H1 (cell line): ENCODE measurements at regions not wholly inside any gene's neighbourhood (a gene's known extent, or its start where the extent isn't known, plus 50 kb on each side); places are given as distances from the start of the nearest gene placed in this dataset.

Experiments used
- CTCF ChIA-PET: fragments of 300-600 bp; sonication (Branson Sonifier 250); formaldehyde crosslinking; loops from one replicate; lab custom pipeline; 2021; ENCODE audit not compliant: partially characterized antibody; lab: Charles Lee
- POLR2A ChIA-PET: fragments of 300-600 bp; sonication (Branson Sonifier 250); formaldehyde crosslinking; loops from one replicate; lab custom pipeline; 2021; ENCODE audit warnings: inconsistent platforms; ENCODE audit not compliant: partially characterized antibody; lab: Charles Lee
- DNase-seq, 2 experiments: peaks; one replicate each; pipeline versions ENCODE4 v3.0.0 to v3.0.0-alpha.2; 2010 to 2022; ENCODE audit warnings: low spot score in 2 of 2, low read depth in 1 of 2, mixed read lengths in 1 of 2
- FAIRE-seq: peaks from 2 replicates; lab custom pipeline; 2011; peaks lifted over from hg19 to GRCh38; lab: Jason Lieb, UNC
- H2AFZ ChIP-seq: 2 replicates; pipeline ENCODE4 v1.8.1; 2012; ENCODE audit warnings: low read length, inconsistent platforms
- H2AK5ac ChIP-seq: 2 replicates; pipeline ENCODE4 v1.6.1; 2013; ENCODE audit warnings: low read depth, low read length
- H2BK120ac ChIP-seq: replicated peaks from 2 replicates; pipeline ENCODE3; 2013; ENCODE audit warnings: low read depth, low read length, inconsistent platforms
- H2BK12ac ChIP-seq: 2 replicates; pipeline ENCODE4 v1.6.1; 2013; ENCODE audit warnings: low read depth, low read length
- H2BK15ac ChIP-seq: 2 replicates; pipeline ENCODE4 v1.6.1; 2013; ENCODE audit warnings: low read length
- H2BK20ac ChIP-seq: 2 replicates; pipeline ENCODE4 v1.6.1; 2013; ENCODE audit warnings: low read length
- H2BK5ac ChIP-seq: 2 replicates; pipeline ENCODE4 v1.6.1; 2013; ENCODE audit warnings: low read depth, low read length
- H3K14ac ChIP-seq: 2 replicates; pipeline ENCODE4 v1.6.1; 2013; ENCODE audit warnings: inconsistent platforms; ENCODE audit not compliant: insufficient read length
- H3K18ac ChIP-seq: 2 replicates; pipeline ENCODE4 v1.6.1; 2013; ENCODE audit warnings: low read length; ENCODE audit errors: extremely low read depth
- H3K23ac ChIP-seq: 2 replicates; pipeline ENCODE4 v1.6.1; 2013; ENCODE audit warnings: inconsistent platforms; ENCODE audit not compliant: insufficient read length
- H3K23me2 ChIP-seq: 2 replicates; pipeline ENCODE4 v1.6.1; 2013; ENCODE audit warnings: low read depth, low read length
- H3K27ac ChIP-seq: 2 replicates; pipeline ENCODE4 v1.6.1; 2011; ENCODE audit warnings: low read depth, low read length, inconsistent platforms
- H3K27me3 ChIP-seq, 4 experiments: replicated peaks in 1 of 4; 1 replicate in 1 of 4; 2 replicates in 3 of 4; pipeline versions ENCODE4 v1.6.1 to v1.8.1; 2011 to 2013; ENCODE audit warnings: low read length in 3 of 4, mild to moderate bottlenecking in 3 of 4, inconsistent platforms in 2 of 4, mixed read lengths in 2 of 4, moderate library complexity in 1 of 4; ENCODE audit not compliant: control insufficient read depth in 3 of 4, insufficient read depth in 3 of 4; ENCODE audit errors: extremely low read depth in 1 of 4
- H3K36me3 ChIP-seq, 4 experiments: 2 replicates each; pipeline versions ENCODE4 v1.6.1 to v1.8.1; 2011 to 2013; ENCODE audit warnings: mild to moderate bottlenecking in 4 of 4, low read length in 3 of 4, moderate library complexity in 2 of 4, control low read depth in 1 of 4, inconsistent platforms in 1 of 4; ENCODE audit not compliant: insufficient read depth in 4 of 4, control insufficient read depth in 2 of 4
- H3K4ac ChIP-seq: replicated peaks from 2 replicates; pipeline ENCODE3; 2013; ENCODE audit warnings: low read length, low read depth, mixed read lengths, inconsistent platforms; ENCODE audit not compliant: insufficient read length
- H3K4me1 ChIP-seq, 4 experiments: replicated peaks in 1 of 4; 1 replicate in 1 of 4; 2 replicates in 3 of 4; pipeline versions ENCODE4 v1.6.1 to v1.8.1; 2011 to 2013; ENCODE audit warnings: low read length in 3 of 4, inconsistent platforms in 2 of 4, mixed read lengths in 1 of 4; ENCODE audit not compliant: insufficient read depth in 4 of 4, control insufficient read depth in 3 of 4
- H3K4me2 ChIP-seq, 2 experiments: 2 replicates each; pipeline versions ENCODE4 v1.6.1 to v1.8.1; 2011 to 2013; ENCODE audit warnings: low read depth in 2 of 2, low read length in 2 of 2, control low read depth in 1 of 2, inconsistent platforms in 1 of 2, mild to moderate bottlenecking in 1 of 2; ENCODE audit not compliant: insufficient read depth in 1 of 2
- H3K4me3 ChIP-seq, 4 experiments: fragments of 200-600, 300-600 bp in 1 of 4; sonication (generic), shearing (Covaris generic), sonication (Bioruptor Twin) in 1 of 4; 2 replicates each; pipeline versions ENCODE4 v1.5.1 to v1.8.1; 2011 to 2016; ENCODE audit warnings: low read length in 4 of 4, low read depth in 3 of 4, control low read depth in 2 of 4, inconsistent platforms in 2 of 4, mild to moderate bottlenecking in 2 of 4, mixed read lengths in 1 of 4, moderate library complexity in 1 of 4; ENCODE audit not compliant: insufficient read depth in 2 of 4; ENCODE audit errors: extremely low read depth in 1 of 4
- H3K56ac ChIP-seq: replicated peaks from 2 replicates; pipeline ENCODE3; 2013; ENCODE audit warnings: low read depth, mild to moderate bottlenecking, mixed read lengths, low read length, inconsistent platforms; ENCODE audit not compliant: insufficient read length
- H3K79me1 ChIP-seq: 2 replicates; pipeline ENCODE4 v1.6.1; 2013; ENCODE audit warnings: low read depth, low read length, control low read depth
- H3K79me2 ChIP-seq, 2 experiments: 2 replicates each; pipeline versions ENCODE4 v1.6.1 to v1.8.1; 2012 to 2013; ENCODE audit warnings: low read length in 2 of 2, mild to moderate bottlenecking in 2 of 2, inconsistent platforms in 1 of 2; ENCODE audit not compliant: insufficient read depth in 2 of 2, control insufficient read depth in 1 of 2
- H3K9ac ChIP-seq, 4 experiments: replicated peaks in 1 of 4; 1 replicate in 1 of 4; 2 replicates in 3 of 4; pipeline versions ENCODE4 v1.6.1 to v1.8.1; 2011 to 2013; ENCODE audit warnings: low read depth in 3 of 4, low read length in 3 of 4, control low read depth in 2 of 4, mild to moderate bottlenecking in 2 of 4, moderate library complexity in 2 of 4, inconsistent platforms in 1 of 4; ENCODE audit errors: extremely low read depth in 1 of 4
- H3K9me3 ChIP-seq, 2 experiments: 2 replicates each; pipeline versions ENCODE4 v1.6.1 to v1.8.1; 2012 to 2013; ENCODE audit warnings: mild to moderate bottlenecking in 2 of 2, moderate library complexity in 2 of 2, control low read depth in 1 of 2, inconsistent platforms in 1 of 2, low read depth in 1 of 2, low read length in 1 of 2, mixed read lengths in 1 of 2; ENCODE audit not compliant: insufficient read depth in 2 of 2
- H4K20me1 ChIP-seq, 2 experiments: replicated peaks in 1 of 2; 2 replicates each; pipeline versions ENCODE3 to v1.8.1; 2011 to 2013; ENCODE audit warnings: inconsistent platforms in 2 of 2, low read length in 2 of 2, mild to moderate bottlenecking in 1 of 2; ENCODE audit not compliant: insufficient read depth in 2 of 2, control insufficient read depth in 1 of 2
- H4K5ac ChIP-seq: 2 replicates; pipeline ENCODE4 v1.6.1; 2013; ENCODE audit warnings: low read length, low read depth, mixed read lengths, inconsistent platforms; ENCODE audit not compliant: insufficient read length
- H4K8ac ChIP-seq: 2 replicates; pipeline ENCODE4 v1.8.0; 2013; ENCODE audit warnings: mild to moderate bottlenecking, moderate library complexity, low read length, inconsistent platforms; ENCODE audit not compliant: insufficient read depth; ENCODE audit errors: extremely low read depth
- H4K91ac ChIP-seq: replicated peaks from 2 replicates; pipeline ENCODE3; 2013; ENCODE audit warnings: low read length, mixed read lengths, inconsistent platforms; ENCODE audit not compliant: insufficient read length
- BCL11A ChIP-seq, 2 experiments: IDR thresholded peaks; one replicate each; pipeline ENCODE4 v1.6.1; 2011; ENCODE audit warnings: low read depth in 2 of 2, low read length in 2 of 2, mild to moderate bottlenecking in 2 of 2
- CEBPB ChIP-seq: IDR thresholded peaks from 2 replicates; pipeline ENCODE4 v1.6.1; 2012; ENCODE audit warnings: low read depth, low read length
- CHD1 ChIP-seq: IDR thresholded peaks from 2 replicates; pipeline ENCODE4 v1.6.1; 2012; ENCODE audit warnings: low read depth, low read length, improper control_type of control experiment
- EP300 ChIP-seq, 2 experiments: IDR thresholded peaks; 1 replicate in 1 of 2; 2 replicates in 1 of 2; pipeline ENCODE4 v1.6.1; 2011 to 2012; ENCODE audit warnings: low read depth in 2 of 2, low read length in 2 of 2, mild to moderate bottlenecking in 2 of 2, borderline replicate concordance in 1 of 2, inconsistent platforms in 1 of 2, moderate library complexity in 1 of 2
- KDM4A ChIP-seq: IDR thresholded peaks from one replicate; pipeline ENCODE4 v1.7.1; 2012; ENCODE audit warnings: low read depth, mild to moderate bottlenecking, moderate library complexity, low read length, inconsistent platforms; ENCODE audit not compliant: severe bottlenecking
- NRF1 ChIP-seq: IDR thresholded peaks from 2 replicates; pipeline ENCODE4 v1.6.1; 2011; ENCODE audit warnings: mild to moderate bottlenecking, low read depth, low read length, improper control_type of control experiment
- POLR2AphosphoS5 ChIP-seq: IDR thresholded peaks from 2 replicates; pipeline ENCODE4 v1.6.1; 2011; ENCODE audit warnings: low read depth, low read length
- RNF2 ChIP-seq: fragments of 200-900, 300-1000 bp; sonication (generic); IDR thresholded peaks from 2 replicates; pipeline ENCODE4 v1.7.1; 2016; ENCODE audit warnings: borderline replicate concordance, low read depth, mild to moderate bottlenecking, antibody characterized with exemption, low read length; ENCODE audit not compliant: poor library complexity, severe bottlenecking; ENCODE audit errors: missing control alignments
- SIRT6 ChIP-seq: IDR thresholded peaks from one replicate; pipeline ENCODE4 v1.7.1; 2012; ENCODE audit warnings: low read length, inconsistent platforms
- SIX5 ChIP-seq: IDR thresholded peaks from 2 replicates; pipeline ENCODE4 v1.6.1; 2011; ENCODE audit warnings: mild to moderate bottlenecking, low read depth, low read length
- SP1 ChIP-seq: IDR thresholded peaks from 2 replicates; pipeline ENCODE4 v1.6.1; 2011; ENCODE audit warnings: low read depth, low read length
- SRF ChIP-seq: IDR thresholded peaks from 2 replicates; pipeline ENCODE4 v1.6.1; 2011; ENCODE audit warnings: mild to moderate bottlenecking, low read depth, low read length, moderate library complexity
- YY1 ChIP-seq: IDR thresholded peaks from 2 replicates; pipeline ENCODE4 v1.6.1; 2011; ENCODE audit warnings: low read depth, mild to moderate bottlenecking, low read length
- WGBS, 2 experiments: shearing (Covaris generic) in 1 of 2; methylation state at CpG; one replicate each; pipeline versions ENCODE4 v1.1.6 to v1.1.7; 2013 to 2015; ENCODE audit warnings: low lambda C conversion rate in 2 of 2, mixed read lengths in 2 of 2, inconsistent platforms in 1 of 2, low coverage in 1 of 2, missing lambda C conversion rate in 1 of 2; ENCODE audit not compliant: insufficient replicate concordance in 2 of 2, insufficient coverage in 1 of 2, insufficient read length in 1 of 2; ENCODE audit errors: extremely low coverage in 1 of 2, missing lambda C conversion rate in 1 of 2; 5-methylcytosine and 5-hydroxymethylcytosine counted together
- TF ChIP-seq, protein P1 (sequence below): IDR thresholded peaks from 2 replicates; pipeline ENCODE4 v1.6.1; 2012; ENCODE audit warnings: inconsistent platforms

DNA sequence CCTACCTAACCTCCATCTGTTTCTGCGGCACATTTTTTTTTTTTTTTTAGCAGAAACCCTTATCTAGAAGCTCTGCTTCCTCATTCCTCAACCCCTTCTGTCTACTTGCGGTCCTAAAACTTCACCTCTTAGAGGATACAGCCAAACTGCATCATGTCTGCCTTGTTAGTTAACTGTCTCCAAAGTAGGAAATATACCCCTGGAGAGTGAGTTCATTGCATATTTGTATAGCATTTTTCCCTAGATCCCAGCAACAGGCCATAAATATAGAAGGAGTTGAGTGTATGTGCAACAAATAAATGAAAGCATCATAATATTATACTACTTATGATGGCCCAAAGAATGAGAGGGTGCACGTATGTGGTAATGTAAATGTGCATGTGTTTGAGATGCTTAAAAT, 1288.6 kb upstream of the GJE1 start:
- no peak overlapping the region for H3K4ac ChIP-seq
- no peak overlapping the region for H3K14ac ChIP-seq
- no peaks in the 10 kb centered on the region for H3K79me1 ChIP-seq
- H2BK12ac ChIP-seq, result no peak overlapping the region
- no peak overlapping the region for H3K56ac ChIP-seq
- H3K4me3 ChIP-seq, result no peak overlapping the region
- no peaks in the 10 kb centered on the region for H3K4me1 ChIP-seq
- DNase-seq (no peak), FAIRE-seq (no peak)
- no peaks in the 10 kb centered on the region; the same call in 1 of the 2 replicates for H3K23me2 ChIP-seq
- H2AFZ ChIP-seq, result no peak overlapping the region
- no peak overlapping the region for H3K18ac ChIP-seq
- no peak overlapping the region for H2BK15ac ChIP-seq
- H2AK5ac ChIP-seq, result no peak overlapping the region
- H4K91ac ChIP-seq, result no peak overlapping the region
- H2BK120ac ChIP-seq, result no peak overlapping the region
- H4K20me1 ChIP-seq, result no peaks in the 10 kb centered on the region
- H3K79me2 ChIP-seq, result no peaks in the 10 kb centered on the region
- H2BK20ac ChIP-seq, result no peak overlapping the region
- no peak overlapping the region for H3K4me2 ChIP-seq
- no peak overlapping the region for H4K5ac ChIP-seq
- peaks cover 0 to 2% (median 0%) of the 10 kb centered on the region in 4 experiments; a peak in 1 of 7 replicates for H3K27me3 ChIP-seq
- no peak overlapping the region for H3K27ac ChIP-seq
- H3K36me3 ChIP-seq, result no peaks in the 10 kb centered on the region
- H4K8ac ChIP-seq, result no peak overlapping the region
- WGBS, 2 experiments, result 89% methylated on average over 2 of the region's 3 CpGs; no CpG with 5 or more reads in 1 of the 2 experiments
- ChIA-PET POLR2A (no interaction called here), CTCF (interaction anchor here (0.6 kb wide), 1 partner anchor 793 kb away, joined by 3 read pairs; no protein-coding TSS in a partner anchor)
- H2BK5ac ChIP-seq, result no peak overlapping the region
- H3K9ac ChIP-seq, result no peak overlapping the region
- H3K9me3 ChIP-seq, result no peaks in the 10 kb centered on the region
- H3K23ac ChIP-seq, result no peak overlapping the region
- TF ChIP-seq CHD1 (no peak), NRF1 (no peak), CEBPB (no peak), POLR2AphosphoS5 (no peak), SIX5 (no peak), YY1 (no peak), SRF (no peak), EP300 (IDR thresholded peaks at IDR 0.05; ENCODE audit: borderline replicate concordance in 1 of 2, low read depth in 2 of 2, low read length in 2 of 2) (no peak), BCL11A (IDR thresholded peaks at IDR 0.05; ENCODE audit: low read depth in 2 of 2, low read length in 2 of 2) (no peak), RNF2 (no peak), KDM4A (no peak), SIRT6 (no peak), SP1 (no peak)
- TF ChIP-seq, protein P1, sequence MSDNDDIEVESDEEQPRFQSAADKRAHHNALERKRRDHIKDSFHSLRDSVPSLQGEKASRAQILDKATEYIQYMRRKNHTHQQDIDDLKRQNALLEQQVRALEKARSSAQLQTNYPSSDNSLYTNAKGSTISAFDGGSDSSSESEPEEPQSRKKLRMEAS, result no peak
